GM12874 (cell line): ENCODE measurements at regions not wholly inside any gene's neighbourhood (a gene's known extent, or its start where the extent isn't known, plus 50 kb on each side); places are given as distances from the start of the nearest gene placed in this dataset.

ENCODE experiments used
- CTCF ChIP-seq: IDR thresholded peaks from 2 replicates; pipeline ENCODE4 v1.5.1; 2011; ENCODE audit warnings: low read depth, mild to moderate bottlenecking, control low read depth, low read length, moderate library complexity; ENCODE audit not compliant: insufficient read depth

- no peak for TF ChIP-seq CTCF
Observed at GRCh38 chr4:123748806-123749205, 352.2 kb downstream of the SPRY1 start.

GRCh38 chr4:123749383-123749782 lies 352.8 kb downstream of the SPRY1 start:
- no peak for TF ChIP-seq CTCF

- TF ChIP-seq CTCF, result no peak
Observed at GRCh38 chr4:123750044-123750443, 353.4 kb downstream of the SPRY1 start.

GRCh38 chr4:123755655-123756054 lies 359.1 kb downstream of the SPRY1 start:
- no peak for TF ChIP-seq CTCF

- TF ChIP-seq CTCF, result no peak
Observed at GRCh38 chr4:123767806-123768205, 371.2 kb downstream of the SPRY1 start.

- TF ChIP-seq CTCF, result no peak
Observed at GRCh38 chr4:123770884-123771283, 374.3 kb downstream of the SPRY1 start.

GRCh38 chr4:123776267-123776666 lies 379.7 kb downstream of the SPRY1 start:
- no peak for TF ChIP-seq CTCF

GRCh38 chr4:123777373-123777772 lies 380.8 kb downstream of the SPRY1 start:
- TF ChIP-seq CTCF, result no peak
